ENCODE measurements at regions not wholly inside any gene's neighbourhood (a gene's known extent, or its start where the extent isn't known, plus 50 kb on each side); places are given as distances from the start of the nearest gene placed in this dataset.

- TF ChIP-seq CTCF (IDR thresholded peaks at IDR 0.05): no peak
- TF ChIP-seq POLR2A (IDR thresholded peaks at IDR 0.05): no peak
Observed at GRCh38 chr6:86516087-86516486, 421.2 kb upstream of the HTR1E start.
